ENCODE measurements at regions not wholly inside any gene's neighbourhood (a gene's known extent, or its start where the extent isn't known, plus 50 kb on each side); places are given as distances from the start of the nearest gene placed in this dataset.

DNA sequence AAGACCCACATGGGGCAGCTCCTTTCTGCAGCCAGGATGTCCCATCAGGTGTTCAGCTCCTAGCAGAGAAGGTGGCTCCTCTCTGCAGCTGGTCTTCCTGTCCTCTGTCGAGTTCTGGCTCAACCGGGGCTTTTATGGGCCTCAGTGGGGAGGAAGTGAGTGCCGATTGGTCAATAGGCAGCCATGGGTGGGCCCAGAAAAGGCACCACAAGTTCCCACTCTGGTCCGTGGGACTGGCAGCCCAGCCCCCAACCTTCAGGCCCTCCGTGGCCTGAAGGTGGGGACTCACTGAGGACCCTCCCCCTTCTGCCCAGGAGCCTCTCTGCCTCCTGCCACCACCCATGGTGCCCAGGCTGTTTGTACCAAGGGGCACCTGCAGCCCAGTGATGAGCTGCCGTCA, 161.7 kb upstream of the DUSP10 start:
- TF ChIP-seq, protein P1, sequence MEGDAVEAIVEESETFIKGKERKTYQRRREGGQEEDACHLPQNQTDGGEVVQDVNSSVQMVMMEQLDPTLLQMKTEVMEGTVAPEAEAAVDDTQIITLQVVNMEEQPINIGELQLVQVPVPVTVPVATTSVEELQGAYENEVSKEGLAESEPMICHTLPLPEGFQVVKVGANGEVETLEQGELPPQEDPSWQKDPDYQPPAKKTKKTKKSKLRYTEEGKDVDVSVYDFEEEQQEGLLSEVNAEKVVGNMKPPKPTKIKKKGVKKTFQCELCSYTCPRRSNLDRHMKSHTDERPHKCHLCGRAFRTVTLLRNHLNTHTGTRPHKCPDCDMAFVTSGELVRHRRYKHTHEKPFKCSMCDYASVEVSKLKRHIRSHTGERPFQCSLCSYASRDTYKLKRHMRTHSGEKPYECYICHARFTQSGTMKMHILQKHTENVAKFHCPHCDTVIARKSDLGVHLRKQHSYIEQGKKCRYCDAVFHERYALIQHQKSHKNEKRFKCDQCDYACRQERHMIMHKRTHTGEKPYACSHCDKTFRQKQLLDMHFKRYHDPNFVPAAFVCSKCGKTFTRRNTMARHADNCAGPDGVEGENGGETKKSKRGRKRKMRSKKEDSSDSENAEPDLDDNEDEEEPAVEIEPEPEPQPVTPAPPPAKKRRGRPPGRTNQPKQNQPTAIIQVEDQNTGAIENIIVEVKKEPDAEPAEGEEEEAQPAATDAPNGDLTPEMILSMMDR (IDR thresholded peaks at IDR 0.05; ENCODE audit: borderline replicate concordance): no peak
- Histone ChIP-seq H3K27ac (replicated peaks) (no peak overlapping the region), H3K4me3 (no peak overlapping the region), H3K36me3 (no peaks in the 10 kb centered on the region), H3K4me1 (no peaks in the 10 kb centered on the region), H3K9me3 (replicated peaks) (no peaks in the 10 kb centered on the region), H3K27me3 (ENCODE audit: low read depth) (peaks cover 3% of the 10 kb centered on the region)
- no peak for DNase-seq
- intact Hi-C loops (cut with micrococcal nuclease): no loop called here

DNA sequence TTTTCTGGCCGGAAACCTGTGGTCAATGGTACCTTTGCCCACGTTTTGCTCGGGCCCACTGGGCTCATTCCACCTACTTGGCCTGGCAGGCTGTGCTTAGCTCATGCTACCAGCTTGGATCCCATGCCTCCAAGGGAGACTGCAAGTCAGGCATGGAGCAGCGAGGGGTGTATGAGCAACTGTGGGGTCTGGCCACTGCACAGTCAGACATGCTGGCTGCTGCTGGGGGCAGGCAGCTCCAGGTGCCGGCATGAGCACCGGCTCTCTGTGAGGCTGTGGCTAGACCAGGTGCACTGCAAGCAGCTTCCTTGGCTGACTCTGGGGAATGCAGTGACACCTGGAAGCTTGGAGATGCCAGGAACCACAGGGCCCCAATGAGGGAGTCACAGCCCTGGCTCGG, 161.1 kb upstream of the DUSP10 start:
- Histone ChIP-seq H3K9me3 (replicated peaks) (no peaks in the 10 kb centered on the region), H3K27me3 (ENCODE audit: low read depth) (peaks cover 3% of the 10 kb centered on the region), H3K27ac (replicated peaks) (no peak overlapping the region), H3K36me3 (no peaks in the 10 kb centered on the region), H3K4me3 (no peak overlapping the region), H3K4me1 (no peaks in the 10 kb centered on the region)
- intact Hi-C loops (cut with micrococcal nuclease): no loop called here
- no peak for DNase-seq
- TF ChIP-seq, protein P1 (IDR thresholded peaks at IDR 0.05; ENCODE audit: borderline replicate concordance): no peak

DNA sequence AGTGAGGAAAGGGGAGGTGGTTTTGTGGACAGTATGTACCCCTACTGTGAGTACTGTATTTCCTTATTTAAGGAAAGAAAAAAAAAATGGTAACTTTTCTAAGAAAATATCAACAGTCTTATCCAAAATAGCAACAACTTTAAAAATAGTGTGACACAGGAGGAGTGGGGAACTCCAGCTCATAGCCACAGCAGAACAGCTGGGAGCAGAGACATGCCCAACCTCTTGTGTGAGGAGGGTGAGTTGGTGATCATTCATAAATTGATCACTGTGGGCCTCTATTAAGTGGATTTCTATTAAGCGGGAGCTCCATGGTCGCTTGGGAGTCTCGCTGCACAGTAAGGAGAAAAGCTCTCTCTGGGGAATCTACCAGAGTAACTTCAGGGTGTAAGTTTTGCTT, 158.8 kb upstream of the DUSP10 start:
- H3K4me1 ChIP-seq: no peaks in the 10 kb centered on the region
- no peak for DNase-seq
- H3K27ac ChIP-seq (replicated peaks): no peak overlapping the region
- H3K4me3 ChIP-seq: no peak overlapping the region
- H3K9me3 ChIP-seq (replicated peaks): no peaks in the 10 kb centered on the region
- no peaks in the 10 kb centered on the region for H3K27me3 ChIP-seq (ENCODE audit: low read depth)
- intact Hi-C loops (cut with micrococcal nuclease): no loop called here
- no peaks in the 10 kb centered on the region for H3K36me3 ChIP-seq
- TF ChIP-seq, protein P1 (IDR thresholded peaks at IDR 0.05; ENCODE audit: borderline replicate concordance): no peak

DNA sequence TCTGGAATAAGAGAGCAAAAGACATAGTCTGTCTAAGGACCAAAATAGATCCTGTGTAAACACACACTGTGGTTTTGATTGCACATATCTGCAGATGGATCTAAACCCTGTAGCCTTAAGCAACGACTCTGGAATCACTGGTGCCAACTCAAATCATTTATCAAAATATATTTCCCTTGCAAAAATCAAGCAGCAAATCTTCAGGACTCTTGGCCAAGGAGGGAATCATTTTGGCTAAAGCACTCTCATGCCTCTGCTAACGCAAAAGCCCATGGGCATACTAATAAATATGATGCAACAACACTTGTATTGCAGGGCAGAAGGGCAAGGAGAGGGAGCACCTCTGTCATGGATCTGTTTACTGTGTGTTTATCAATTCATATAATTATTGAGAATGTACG, 155.4 kb upstream of the DUSP10 start:
- Histone ChIP-seq H3K9me3 (replicated peaks) (peaks cover 7% of the 10 kb centered on the region), H3K4me1 (no peaks in the 10 kb centered on the region), H3K27me3 (ENCODE audit: low read depth) (no peaks in the 10 kb centered on the region), H3K36me3 (no peaks in the 10 kb centered on the region), H3K4me3 (no peak overlapping the region), H3K27ac (replicated peaks) (no peak overlapping the region)
- TF ChIP-seq, protein P1 (IDR thresholded peaks at IDR 0.05; ENCODE audit: borderline replicate concordance): no peak
- DNase-seq: no peak
- intact Hi-C loops (cut with micrococcal nuclease): no loop called here

GRCh38 chr1:221892301-221892830, 150.5 kb upstream of the DUSP10 start:
- Histone ChIP-seq H3K36me3 (no peaks in the 10 kb centered on the region), H3K9me3 (replicated peaks) (peaks cover 7% of the 10 kb centered on the region), H3K4me1 (peaks cover 9% of the 10 kb centered on the region), H3K4me3 (no peak overlapping the region), H3K27ac (replicated peaks) (peak overlapping the region; percentile 2), H3K27me3 (ENCODE audit: low read depth) (no peaks in the 10 kb centered on the region)
- intact Hi-C loops (cut with micrococcal nuclease): no loop called here
- TF ChIP-seq, protein P1 (IDR thresholded peaks at IDR 0.05; ENCODE audit: borderline replicate concordance): no peak
- no peak for DNase-seq
